Upper lobe of right lung (tissue), 1 donor: ENCODE measurements at regions not wholly inside any gene's neighbourhood (a gene's known extent, or its start where the extent isn't known, plus 50 kb on each side); places are given as distances from the start of the nearest gene placed in this dataset.

Source experiments
- ATAC-seq: fragments of 200-7000 bp; cut with Tn5 transposase; one replicate; pipeline ENCODE4 v1.9.1; 2020; ENCODE audit warnings: mild to moderate bottlenecking, moderate library complexity
- DNase-seq: peaks from one replicate; pipeline ENCODE4 v3.0.0-alpha.2; 2020
- H3K27ac ChIP-seq: fragments of 200-600 bp; one replicate; pipeline ENCODE4 v1.8.0; 2022
- H3K27me3 ChIP-seq: fragments of 200-600 bp; one replicate; pipeline ENCODE4 v1.8.0; 2022; ENCODE audit warnings: mild to moderate bottlenecking
- H3K36me3 ChIP-seq: fragments of 200-600 bp; one replicate; pipeline ENCODE4 v1.8.0; 2022
- H3K4me1 ChIP-seq: fragments of 200-600 bp; one replicate; pipeline ENCODE4 v1.8.0; 2022
- H3K4me3 ChIP-seq: fragments of 200-600 bp; one replicate; pipeline ENCODE4 v1.8.0; 2022; ENCODE audit warnings: mild to moderate bottlenecking
- H3K9me3 ChIP-seq: fragments of 200-600 bp; one replicate; pipeline ENCODE4 v1.8.0; 2022
- CTCF ChIP-seq: fragments of 200-600 bp; IDR thresholded peaks from one replicate; pipeline ENCODE4 v1.8.0; 2022; ENCODE audit warnings: antibody characterized with exemption
- intact Hi-C: fragments of 100-400 bp; cut with DNase I; formaldehyde crosslinking; loops from one replicate; pipeline ENCODE4 v1.11.0; 2022
- donor health status: DM: no; HTN: yes; CAD: no; lungs with severe emphysema.

- DNase-seq, result no peak
- H3K4me1 ChIP-seq, result no peaks in the 10 kb centered on the region
- TF ChIP-seq CTCF, result no peak
- ATAC-seq, result no peak
- H3K9me3 ChIP-seq, result no peaks in the 10 kb centered on the region
- intact Hi-C loops, result no loop called here
- H3K4me3 ChIP-seq, result no peak overlapping the region
- no peaks in the 10 kb centered on the region for H3K27me3 ChIP-seq
- H3K27ac ChIP-seq, result no peak overlapping the region
- H3K36me3 ChIP-seq, result no peaks in the 10 kb centered on the region
These were observed 170.0 kb downstream of the TSN start for GRCh38 chr2:121925466-121925865.

- no peak for TF ChIP-seq CTCF
- Histone ChIP-seq H3K9me3 (no peaks in the 10 kb centered on the region), H3K27ac (no peak overlapping the region), H3K27me3 (no peaks in the 10 kb centered on the region), H3K4me3 (no peak overlapping the region), H3K4me1 (no peaks in the 10 kb centered on the region), H3K36me3 (no peaks in the 10 kb centered on the region)
- ATAC-seq (no peak), DNase-seq (no peak)
- intact Hi-C loops, result no loop called here
These were observed 187.8 kb downstream of the TSN start for GRCh38 chr2:121943285-121943684.

GRCh38 chr2:121944072-121944831 lies 188.8 kb downstream of the TSN start:
- Histone ChIP-seq H3K36me3 (no peaks in the 10 kb centered on the region), H3K27me3 (no peaks in the 10 kb centered on the region), H3K9me3 (no peaks in the 10 kb centered on the region), H3K4me3 (no peak overlapping the region), H3K4me1 (no peaks in the 10 kb centered on the region), H3K27ac (no peak overlapping the region)
- intact Hi-C loops, result no loop called here
- TF ChIP-seq CTCF, result no peak
- DNase-seq (no peak), ATAC-seq (peak; percentile 58)

- ATAC-seq (no peak), DNase-seq (no peak)
- Histone ChIP-seq H3K27ac (no peak overlapping the region), H3K36me3 (no peaks in the 10 kb centered on the region), H3K4me1 (no peaks in the 10 kb centered on the region), H3K27me3 (no peaks in the 10 kb centered on the region), H3K9me3 (no peaks in the 10 kb centered on the region), H3K4me3 (no peak overlapping the region)
- TF ChIP-seq CTCF, result no peak
- intact Hi-C loops, result no loop called here
These were observed 192.2 kb downstream of the TSN start for GRCh38 chr2:121947674-121948073.

GRCh38 chr2:121949271-121949670 lies 193.8 kb downstream of the TSN start:
- DNase-seq (no peak), ATAC-seq (no peak)
- Histone ChIP-seq H3K36me3 (no peaks in the 10 kb centered on the region), H3K27me3 (no peaks in the 10 kb centered on the region), H3K4me1 (no peaks in the 10 kb centered on the region), H3K4me3 (no peak overlapping the region), H3K9me3 (no peaks in the 10 kb centered on the region), H3K27ac (no peak overlapping the region)
- TF ChIP-seq CTCF, result no peak
- intact Hi-C loops, result no loop called here

GRCh38 chr2:121955426-121955825 lies 200.0 kb downstream of the TSN start:
- no peak for ATAC-seq
- Histone ChIP-seq H3K27ac (no peak overlapping the region), H3K9me3 (no peaks in the 10 kb centered on the region), H3K4me1 (no peaks in the 10 kb centered on the region), H3K4me3 (no peak overlapping the region), H3K36me3 (no peaks in the 10 kb centered on the region), H3K27me3 (no peaks in the 10 kb centered on the region)
- intact Hi-C loops, result no loop called here
- TF ChIP-seq CTCF, result no peak
- no peak for DNase-seq
